ENCODE measurements at regions not wholly inside any gene's neighbourhood (a gene's known extent, or its start where the extent isn't known, plus 50 kb on each side); places are given as distances from the start of the nearest gene placed in this dataset.

DNA sequence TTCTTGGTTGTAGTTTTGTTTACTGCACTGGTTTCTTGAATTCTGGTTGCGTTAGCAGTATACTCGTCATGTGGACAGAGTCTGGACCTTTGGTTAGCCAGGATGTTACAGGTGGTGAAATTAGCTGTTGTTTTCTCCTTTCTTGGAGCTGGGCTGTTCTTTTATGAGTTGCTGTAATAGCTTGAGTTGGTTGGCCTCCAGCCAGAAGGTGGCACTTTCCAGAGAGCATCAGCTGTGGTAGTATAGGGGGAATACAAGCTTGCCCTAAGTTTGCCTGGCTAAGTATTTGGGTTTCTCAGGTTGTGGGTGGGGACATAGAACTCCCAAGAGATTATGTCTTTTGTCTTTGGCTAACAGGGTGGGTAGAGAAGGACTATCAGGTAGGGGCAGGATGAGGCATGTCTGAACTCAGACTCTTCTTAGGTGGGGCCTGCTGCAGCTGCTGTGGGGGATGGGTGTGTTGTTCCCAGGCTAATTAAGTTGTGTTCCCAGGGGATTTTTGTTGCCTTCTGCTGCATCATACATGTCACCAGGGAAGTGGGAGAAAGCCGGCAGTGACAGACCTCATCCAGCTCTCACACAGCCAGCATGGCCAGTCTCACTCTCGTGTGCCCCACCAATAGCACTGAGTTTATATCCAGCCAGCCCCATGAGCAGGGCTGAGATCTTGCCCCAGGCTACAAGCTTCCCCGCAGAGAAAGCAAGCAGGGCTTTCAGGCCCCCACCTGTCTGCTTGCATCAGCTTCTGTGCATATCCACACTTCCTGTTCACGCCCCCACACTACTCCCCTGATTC is 246.7 kb upstream of the TPK1 start:
- no peak for DNase-seq

DNA sequence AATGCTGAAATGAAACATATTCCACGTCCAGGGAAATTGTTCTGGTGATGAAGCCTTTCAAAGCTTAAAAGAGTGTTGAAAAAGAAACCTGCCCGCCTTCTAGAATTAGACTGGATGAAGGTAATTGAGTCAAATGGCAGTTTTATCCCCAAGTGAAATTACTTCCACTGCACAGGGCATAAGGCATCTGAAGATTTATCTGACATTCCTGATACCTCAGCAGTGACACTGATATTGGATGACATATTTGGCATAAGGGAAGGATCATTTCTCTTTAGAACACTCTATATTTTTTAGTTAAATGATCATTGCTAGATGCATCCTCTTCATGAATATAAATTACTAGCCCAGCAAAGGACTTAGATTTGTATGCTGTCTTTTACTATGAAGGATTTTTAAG is 229.6 kb upstream of the TPK1 start:
- DNase-seq = no peak

DNA sequence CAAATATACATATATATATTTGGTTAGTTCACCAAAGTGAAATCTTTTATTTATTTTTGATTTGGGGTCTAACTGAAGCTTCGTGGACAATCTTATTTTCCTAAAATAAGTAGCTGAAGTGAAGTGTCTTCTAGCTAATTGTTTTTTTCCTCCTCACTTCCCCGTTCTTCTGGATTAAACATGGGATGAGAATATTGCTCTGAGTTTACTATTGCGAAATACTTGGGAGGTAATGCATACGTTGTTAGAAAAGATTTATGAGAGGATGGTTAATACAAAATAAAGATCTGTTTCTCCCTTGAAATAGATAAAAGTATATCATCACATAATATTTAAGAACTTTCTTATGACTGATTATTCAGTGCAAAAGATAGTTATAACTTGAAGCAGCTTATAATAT is 228.3 kb upstream of the TPK1 start:
- no peak for DNase-seq

DNA sequence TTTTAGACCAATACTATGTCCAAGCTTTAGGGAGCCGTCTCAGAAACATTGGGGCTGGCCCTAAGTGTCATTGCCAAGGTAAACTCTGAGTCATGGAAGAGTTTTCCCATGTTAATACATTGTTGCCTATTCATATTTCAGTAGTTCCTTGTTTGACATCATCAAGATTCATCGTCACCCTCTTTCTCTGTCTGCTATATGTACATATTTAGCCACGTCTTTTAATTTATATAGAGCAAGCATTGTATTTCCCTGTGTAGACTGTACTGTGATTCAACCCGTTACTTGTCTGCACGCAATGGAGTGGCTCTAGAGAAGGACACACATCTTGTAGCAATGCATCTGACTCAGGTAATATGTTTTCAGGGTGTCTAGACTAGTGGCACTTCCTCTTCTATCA is 217.9 kb upstream of the TPK1 start:
- DNase-seq = no peak

DNA sequence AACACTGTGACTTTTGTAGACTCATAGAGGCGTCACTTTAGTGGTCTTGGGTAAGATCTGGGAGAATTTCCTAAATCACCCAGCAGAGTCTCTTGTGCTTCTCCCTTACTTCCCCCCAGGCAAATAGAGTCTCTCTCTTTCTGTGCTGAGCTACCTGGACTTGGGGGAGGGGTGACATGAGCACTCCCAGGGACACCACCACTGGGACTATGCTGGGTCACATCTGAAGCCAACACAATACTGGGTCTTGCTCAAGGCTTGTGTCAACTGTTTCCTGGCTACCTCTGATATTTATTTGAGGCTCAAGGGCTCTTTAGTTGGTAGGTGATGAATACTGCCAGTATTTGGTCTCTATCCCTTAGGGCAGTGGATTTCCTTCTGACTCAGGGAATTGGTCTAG is 214.6 kb upstream of the TPK1 start:
- DNase-seq = no peak

DNA sequence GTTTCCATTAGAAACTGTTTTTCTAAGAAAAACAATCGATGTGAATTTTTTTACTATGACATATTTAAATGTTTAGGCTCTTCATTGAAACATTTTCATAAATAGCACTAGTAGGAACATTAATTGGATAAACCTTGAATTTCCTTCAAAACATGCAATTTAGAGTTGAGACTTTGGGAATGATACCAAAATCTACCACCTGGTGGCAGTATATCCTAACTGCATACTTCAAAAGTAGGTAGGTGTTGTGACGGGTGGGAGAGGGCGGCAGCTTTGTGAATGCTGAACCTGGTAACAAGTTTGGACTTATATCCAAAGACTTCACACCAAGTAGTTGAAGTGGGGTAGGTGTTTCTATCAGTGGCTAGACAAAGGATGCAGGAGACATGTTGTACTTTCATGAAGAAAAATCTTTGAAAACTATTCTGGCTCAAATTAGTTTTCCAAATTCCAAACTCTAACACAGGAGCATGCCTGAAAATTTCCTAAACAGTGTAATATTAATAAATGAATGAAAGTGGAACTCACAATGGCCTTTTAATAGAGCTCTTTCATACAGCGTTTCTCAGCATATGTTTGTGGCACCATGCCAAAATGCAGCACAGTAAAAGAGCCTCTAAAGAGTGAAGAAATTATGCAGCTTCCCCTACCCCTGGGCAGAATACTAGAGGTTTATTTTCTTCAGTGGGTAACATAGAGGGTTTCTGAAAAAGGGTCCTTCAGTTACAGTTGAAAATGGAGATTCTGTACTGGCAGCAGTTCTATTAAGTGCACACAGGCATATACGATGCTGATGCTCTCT is 201.0 kb upstream of the TPK1 start:
- peak; percentile 21 for DNase-seq

DNA sequence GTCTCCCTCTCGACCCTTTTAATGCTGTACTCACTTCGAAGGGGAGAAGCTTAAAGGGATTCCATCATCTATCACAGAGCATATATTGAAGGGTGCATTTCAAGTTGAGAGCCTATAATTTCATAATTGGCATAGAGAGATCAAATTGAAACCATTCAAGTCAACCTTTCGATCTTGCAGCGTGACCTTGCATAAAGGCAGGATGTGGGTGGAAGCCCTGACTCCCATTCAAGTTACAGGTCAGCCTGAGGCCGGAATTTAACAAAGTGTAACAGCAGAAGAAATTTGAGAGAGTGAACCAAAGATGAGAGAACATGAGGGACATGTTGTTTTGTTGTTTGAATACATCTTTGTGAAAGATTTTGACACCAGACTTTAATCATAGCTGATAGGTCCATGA is 195.3 kb upstream of the TPK1 start:
- DNase-seq = no peak

DNA sequence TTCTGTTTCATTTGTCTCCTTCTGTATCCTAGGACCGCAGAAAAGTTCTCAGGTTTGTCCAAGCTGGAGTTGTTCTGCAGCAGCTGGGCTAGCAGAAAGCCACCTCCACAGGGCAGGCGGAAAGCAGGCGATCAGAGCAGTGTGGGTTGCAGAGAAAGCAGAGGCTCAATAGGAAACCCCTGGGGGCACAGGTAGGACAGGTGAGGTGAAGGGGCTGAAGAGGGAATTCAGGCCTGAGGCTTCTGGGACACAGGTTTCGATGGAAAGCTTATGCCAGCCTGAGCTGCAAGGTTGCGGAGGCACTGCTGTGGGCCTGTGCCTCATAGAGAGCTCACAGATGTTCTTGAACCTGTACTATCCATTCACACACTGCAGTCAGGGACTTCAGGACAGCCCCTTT is 194.9 kb upstream of the TPK1 start:
- no peak for DNase-seq

DNA sequence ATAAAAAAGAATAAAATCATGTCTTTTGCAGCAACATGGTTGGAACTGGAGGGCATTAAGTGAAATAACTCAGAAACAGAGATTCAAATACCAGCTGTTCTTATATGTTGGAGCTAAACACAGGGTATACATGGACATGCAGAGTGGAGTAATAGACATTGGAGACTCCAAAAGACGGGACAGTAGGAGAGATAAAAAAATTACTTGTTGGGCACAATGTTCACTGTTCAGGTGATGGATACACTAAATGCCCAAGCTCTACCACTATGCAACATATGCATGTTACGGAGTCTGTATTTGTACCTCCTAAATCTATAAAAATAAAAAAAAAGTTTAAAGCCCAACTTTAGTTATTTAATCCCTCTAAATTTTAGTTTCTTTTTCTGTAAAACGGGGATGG is 184.6 kb upstream of the TPK1 start:
- DNase-seq = no peak

DNA sequence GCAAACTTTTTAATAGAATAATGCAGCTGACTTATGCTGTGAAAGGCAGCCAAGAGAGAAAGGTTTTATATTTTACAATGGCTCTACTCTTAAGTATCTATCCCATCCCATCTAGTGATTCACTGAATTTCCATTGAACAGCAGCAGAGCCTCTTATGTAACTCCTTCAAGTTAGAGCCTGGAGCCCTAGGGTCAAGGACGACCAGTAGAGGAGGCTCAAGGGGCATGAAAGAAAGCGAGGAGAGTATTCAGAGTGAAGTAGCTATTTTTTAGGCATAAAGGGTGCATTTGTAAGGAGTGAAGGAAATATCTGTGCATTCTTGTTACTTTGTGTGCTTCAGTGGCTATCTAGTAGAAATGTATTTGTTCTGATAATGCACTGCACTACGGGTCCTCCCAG is 180.2 kb upstream of the TPK1 start:
- no peak for DNase-seq

DNA sequence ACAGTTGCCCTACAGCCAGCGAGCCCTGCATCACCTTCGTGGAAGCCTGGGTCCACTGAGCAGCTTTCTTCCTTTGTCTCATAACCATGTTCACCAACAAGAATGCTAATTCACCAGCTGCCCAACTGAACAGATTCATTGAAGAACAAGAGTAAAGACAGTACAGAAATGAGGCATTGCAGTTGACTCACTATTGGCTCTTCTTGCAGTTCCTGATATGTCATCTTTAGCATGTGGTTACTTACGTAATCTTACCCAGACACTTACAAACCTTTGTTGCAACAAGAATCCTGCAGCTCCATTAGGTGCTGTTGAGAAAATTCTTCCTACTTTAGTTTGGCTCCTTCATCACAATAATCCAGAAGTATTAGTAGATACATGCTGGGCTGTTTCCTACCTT is 174.0 kb upstream of the TPK1 start:
- no peak for DNase-seq

DNA sequence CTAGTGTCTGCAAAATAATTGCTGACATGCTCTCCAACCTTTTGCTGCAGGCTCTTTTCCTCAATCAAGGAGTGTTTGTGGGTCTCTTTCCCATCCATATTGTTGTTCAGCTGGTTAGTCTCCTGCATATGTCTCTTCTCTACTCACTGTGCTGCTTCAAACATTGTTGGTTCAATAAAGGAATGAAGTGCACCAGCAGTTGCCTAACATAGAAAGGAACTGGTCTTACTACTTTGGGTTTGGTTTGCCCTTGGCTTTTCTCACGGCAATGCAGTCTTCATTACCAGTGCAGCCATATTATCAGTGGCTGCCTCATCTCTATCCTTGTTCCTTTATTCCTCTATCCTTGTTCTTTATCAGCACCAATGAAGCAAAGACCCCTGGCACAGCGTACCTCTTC is 169.7 kb upstream of the TPK1 start:
- DNase-seq = no peak

DNA sequence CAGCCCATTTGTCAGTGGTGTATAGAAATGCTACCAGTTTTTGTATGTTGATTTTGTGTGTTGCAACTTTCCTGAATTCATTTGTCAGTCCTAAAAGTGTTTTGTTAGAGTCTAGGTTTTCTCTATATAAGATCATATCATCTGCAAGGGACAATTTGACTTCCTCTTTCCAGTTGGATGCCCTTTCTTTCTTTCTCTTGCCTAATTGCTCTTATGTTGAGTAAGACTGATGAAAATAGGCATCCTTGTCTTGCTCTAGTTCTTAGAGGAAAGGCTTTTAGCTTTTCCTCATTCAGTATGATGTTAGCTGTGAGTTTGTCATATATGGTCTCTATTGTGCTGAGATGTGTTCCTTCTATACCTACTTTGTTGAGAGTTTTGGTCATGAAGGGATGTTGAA is 161.7 kb upstream of the TPK1 start:
- no peak for DNase-seq

DNA sequence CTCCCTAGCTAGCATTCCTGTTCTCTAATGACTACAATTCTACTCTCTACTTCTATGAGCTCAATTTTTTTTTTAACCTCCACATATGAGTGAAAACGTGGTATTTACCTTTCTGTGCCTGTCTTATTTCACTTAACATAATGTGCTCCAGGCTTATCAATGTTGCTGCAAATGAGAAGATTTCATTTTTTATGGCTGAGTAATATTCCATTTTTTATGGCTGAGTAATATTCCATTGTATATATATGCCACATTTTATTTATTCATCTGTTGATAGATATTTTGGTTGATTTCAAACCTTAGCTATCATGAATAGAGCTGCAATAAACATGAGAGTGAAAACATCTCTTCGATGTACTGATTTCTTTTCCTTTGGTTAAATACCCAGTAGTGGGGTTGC is 159.6 kb upstream of the TPK1 start:
- DNase-seq = no peak

DNA sequence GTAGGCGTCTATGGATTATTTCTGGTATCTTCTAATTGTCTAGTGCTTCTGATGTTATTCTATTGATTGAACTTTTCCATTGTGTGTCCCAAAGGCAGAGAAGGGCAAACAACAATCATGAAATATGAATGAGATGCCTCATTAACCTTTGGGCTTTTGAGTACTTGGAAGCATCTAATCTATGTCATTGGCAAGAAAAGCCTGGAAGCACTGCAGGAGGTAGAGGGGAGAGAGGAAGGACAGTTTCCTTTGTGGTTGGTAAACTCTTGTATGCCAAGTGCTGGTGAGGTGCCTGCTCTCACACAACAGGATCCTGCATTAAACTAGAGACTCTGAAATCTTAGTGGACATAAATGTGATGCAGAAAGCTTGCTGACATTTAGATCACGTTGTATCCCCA is 155.2 kb upstream of the TPK1 start:
- DNase-seq = no peak

DNA sequence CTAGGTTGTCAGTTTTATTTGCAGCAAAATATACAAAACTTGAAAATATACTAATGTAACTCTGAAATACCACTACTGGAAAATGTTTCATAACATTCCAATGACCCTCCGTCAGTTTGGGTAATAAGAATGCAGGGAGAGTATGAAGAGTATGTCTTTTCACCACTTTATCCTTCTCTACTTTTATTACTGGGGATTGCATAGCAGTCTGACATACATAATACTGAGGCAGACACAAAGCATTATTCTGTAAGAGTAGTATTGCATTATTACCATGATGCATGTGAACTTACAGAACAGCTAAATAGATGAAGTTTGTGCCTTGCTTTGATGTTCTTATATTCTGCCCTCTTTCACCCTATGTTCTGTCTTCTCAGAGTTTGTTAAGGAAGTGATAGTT is 151.8 kb upstream of the TPK1 start:
- no peak for DNase-seq

DNA sequence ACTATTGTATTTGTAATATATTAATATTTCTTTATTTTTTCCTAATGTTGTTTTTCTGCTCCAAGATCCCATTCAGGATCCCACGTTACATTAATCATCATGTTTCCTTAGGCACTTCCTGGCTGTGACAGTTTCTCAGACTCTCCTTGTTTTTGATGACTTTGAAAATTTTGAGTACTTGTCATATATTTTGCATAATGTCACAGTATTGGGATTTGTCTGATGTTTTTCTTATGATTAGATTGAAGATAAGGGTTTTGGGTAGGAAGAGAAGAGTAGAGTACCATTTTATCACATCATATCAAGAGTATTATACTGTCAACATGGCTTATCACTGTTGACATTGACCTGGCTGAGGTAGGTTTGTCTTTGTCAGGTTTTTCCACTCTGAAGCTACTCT is 146.3 kb upstream of the TPK1 start:
- no peak for DNase-seq

DNA sequence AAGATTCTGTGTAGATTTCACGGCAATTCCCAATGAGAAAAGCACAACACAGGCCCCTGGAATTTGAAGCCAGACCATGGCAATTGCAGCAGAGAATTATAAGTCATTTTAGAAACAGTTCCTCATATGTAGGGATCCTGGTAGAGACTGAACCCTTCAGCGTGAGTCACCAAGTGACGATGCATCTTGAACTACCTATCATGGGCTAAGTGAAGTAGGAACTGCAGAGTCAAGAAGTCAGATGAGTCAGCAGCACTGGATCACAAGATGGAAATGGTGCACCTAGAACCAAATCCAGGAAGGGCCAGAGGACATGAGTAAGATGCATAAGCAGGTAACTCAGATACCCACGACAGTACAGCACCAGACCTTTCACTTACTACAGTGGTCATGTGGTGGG is 140.0 kb upstream of the TPK1 start:
- no peak for DNase-seq

DNA sequence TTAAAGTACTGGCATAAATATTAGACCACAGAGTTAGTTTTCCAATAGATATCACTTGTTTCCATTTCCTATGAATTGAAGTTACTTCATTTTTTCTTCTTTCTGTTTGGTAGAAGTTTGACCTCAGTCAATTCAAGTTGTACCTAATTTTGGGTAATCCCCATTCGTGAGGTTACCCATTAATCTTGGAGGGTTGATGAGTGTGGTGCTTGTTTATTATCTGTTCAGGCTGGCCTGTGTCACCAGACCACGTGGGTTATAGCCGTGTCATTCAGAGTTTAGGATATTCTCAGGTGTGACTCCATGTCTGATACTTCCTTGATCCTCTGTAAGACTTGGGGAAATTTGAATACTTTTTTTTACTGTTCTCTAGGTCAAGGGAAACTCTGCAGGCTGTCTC is 133.9 kb upstream of the TPK1 start:
- DNase-seq = no peak

DNA sequence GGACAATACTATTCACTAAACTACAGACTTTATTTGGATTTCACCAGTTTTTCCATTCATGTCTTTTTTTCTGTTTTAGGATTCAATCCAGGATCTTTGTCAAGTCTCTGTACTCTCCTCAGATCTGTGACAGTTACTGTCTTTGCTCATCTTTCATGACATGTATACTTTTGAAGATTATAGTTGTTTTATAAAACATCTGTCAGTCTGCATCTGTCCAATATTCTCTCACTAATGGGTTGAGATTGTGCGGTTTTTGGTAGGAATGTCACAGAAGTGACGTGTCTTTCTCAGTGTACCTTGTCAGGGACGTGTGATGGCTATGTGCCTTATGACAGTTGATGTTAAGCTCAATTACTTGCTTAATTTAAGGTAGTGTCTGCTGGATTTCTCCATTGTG is 124.9 kb upstream of the TPK1 start:
- DNase-seq = no peak

DNA sequence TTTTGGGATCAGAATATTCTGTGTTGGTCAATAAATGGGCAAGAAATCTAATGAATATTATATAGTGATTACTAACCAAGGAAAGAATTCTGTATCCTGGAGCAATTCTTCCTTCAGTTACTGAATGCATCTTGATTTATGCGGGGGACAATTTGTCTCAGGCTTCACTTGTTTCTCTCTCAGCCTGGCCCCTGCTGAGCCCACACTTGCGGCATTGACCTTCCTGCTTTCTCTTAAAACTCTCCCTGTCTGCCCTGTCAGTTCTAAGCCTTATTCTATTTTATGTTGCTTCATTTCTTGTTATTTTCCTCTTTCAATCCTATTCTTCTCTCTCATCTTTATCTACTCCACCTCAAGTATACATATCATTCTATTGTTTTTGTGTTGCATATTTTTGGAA is 122.1 kb upstream of the TPK1 start:
- DNase-seq = no peak

DNA sequence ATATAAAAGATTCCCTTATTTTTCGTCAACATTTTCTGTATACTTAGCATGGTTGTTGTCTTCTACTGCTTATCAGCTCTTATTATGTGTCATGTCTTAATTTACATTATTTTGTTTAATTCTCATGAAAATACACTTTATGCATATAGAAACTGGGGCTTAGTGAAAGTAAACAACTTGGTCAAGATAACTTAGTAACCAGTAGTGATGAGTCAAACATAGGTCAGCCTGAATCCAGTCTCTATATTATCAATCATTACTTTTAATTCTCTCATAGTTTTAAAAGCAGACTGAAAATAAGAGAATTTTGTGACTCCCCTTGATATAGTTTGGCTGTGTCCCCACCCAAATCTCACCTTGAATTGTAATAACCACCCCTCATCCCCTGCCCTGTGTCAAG is 119.6 kb upstream of the TPK1 start:
- no peak for DNase-seq

DNA sequence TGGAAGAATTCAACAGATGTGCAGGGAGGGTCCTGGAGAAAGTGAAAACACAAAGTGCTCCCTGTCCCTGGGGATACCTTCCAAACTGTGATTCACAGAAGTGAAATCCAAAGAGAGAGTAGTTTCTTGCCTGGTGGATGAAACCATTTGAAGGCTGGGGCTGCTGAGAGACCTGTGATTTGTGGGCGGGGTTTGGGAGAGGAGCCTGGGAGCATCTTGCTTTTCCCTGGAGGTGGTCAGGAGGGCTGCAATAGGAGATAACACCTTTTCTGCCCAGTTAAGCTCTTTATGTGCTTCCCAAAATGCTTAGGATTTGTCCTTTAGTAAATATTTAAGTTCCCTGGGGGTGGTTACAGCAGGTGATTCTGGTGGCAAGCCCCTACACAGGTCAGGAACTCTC is 105.3 kb upstream of the TPK1 start:
- no peak for DNase-seq

DNA sequence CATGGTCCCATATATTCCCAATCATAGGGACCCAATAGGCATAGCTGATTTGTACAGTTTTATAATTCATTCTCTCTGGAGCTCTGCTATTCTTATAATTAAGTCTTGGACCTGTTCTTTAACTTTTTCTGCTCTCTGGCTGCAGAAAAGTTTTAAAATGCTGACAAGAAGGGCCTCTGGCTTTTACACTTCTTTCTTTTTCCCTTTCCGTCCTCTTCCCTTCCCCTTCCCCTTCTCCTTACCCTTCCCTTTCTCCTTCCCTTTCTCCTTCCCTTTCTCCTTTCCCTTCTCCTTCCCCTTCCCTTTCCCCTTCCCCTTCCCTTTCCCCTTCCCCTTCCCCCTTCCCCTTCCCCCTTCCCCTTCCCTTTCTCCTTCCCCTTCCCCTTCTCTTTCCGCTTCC is 101.3 kb upstream of the TPK1 start:
- DNase-seq = no peak

DNA sequence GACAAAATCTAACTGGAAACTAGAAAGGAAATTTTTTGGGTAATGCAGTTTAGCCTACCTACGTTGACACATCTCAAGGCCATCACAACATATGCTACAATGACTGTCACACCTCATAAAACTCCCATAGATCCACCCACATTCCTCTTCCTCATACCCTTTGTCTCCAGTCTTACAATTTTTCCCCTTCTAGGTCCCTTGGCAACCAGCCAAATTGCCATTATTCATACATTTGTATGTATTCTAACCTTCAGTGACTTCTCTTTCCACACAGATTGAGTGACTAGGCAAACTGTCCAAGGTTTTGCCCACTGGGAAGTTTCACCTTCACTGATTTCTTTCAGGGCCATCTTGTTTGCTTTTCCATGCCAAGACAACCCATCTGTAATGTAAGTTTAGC is 100.5 kb upstream of the TPK1 start:
- no peak for DNase-seq
